Fibroblast of upper back skin (primary cell): ENCODE measurements at regions not wholly inside any gene's neighbourhood (a gene's known extent, or its start where the extent isn't known, plus 50 kb on each side); places are given as distances from the start of the nearest gene placed in this dataset.
A peak's percentile ranks its signal among the peaks of the same experiment; 100 is the strongest.
"Not testable (repeated sequence)": the region's sequence is repeated elsewhere in the genome, so short reads cannot be mapped to it uniquely, and the experiment has no call there.

Experiments
- DNase-seq: peaks from one replicate; pipeline ENCODE4 v3.0.0-alpha.2; 2013

DNA sequence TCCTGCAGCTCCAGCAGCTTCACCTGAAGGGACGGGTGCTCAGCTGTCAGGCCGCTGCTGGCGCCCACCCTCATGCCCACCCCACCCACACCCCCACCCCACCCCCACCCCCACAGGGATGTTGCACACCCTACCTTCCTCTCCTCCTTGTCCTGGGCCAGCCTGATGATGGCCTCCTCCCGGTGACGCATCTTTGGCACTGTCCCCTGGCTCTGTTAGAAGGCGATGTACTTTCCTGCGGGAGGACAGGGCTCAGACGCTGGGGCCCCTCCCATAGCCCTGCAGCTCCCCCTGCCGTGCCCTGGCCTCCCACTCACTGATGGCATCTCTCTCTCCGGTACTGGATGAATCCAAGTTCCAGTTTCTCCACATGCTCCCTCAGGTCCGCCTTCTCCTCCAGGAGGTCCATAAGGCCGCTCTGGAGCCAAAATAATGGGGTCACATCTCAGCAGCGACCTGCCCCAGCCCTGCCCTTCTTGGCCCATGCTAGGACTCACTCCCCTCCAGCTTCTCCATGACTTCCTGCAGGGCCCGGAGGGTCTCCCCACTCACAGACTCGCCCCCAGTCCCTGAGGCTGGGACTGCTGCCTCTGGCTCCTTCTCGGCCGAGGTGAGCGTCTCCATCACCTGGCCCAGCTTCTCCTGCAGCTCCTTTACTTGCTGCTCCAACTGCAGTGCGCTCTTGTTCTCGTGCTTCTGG is 55.2 kb downstream of the GOLGA8B start:
- not testable (repeated sequence) for DNase-seq

DNA sequence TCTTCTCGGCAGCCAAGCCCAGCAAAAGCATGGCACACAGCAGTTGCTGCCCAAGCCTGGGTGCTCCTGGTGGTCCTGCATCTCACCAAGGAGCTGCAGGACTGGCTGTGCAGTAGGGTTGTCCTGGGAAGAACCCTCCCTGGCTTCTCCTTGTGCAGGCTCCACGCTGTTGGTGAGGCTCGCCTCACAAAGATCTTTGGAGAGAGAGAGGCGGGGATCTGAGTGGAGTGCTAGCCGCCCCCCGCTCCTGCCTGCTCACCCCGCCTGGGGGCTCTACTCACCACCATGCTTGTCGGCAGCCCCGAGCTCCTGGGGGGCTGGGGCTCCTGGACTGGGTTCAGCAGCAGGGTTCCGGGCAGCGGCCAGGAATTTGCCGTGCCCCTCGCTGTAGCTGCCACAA is 55.8 kb downstream of the GOLGA8B start:
- not testable (repeated sequence) for DNase-seq

DNA sequence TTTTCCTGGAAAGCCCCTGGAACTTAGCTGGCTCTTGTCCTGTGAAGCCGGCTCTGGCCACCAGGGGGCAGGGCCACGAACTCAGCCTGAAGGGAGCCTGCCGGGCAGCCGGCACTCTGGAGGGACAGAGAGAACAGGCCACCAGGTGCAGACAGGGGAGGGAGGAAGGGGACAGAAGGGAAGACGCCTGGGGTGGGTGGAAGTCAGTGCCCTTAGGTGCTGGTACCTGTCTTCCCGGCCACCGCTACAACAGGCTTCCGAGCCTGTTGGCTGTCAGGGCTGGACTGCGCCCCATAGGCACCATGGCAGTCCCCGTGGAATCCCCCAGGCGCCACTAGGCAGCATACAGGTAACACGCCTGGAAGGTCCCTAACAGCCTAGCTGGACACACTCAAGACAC is 59.6 kb downstream of the GOLGA8B start:
- DNase-seq = not testable (repeated sequence)

DNA sequence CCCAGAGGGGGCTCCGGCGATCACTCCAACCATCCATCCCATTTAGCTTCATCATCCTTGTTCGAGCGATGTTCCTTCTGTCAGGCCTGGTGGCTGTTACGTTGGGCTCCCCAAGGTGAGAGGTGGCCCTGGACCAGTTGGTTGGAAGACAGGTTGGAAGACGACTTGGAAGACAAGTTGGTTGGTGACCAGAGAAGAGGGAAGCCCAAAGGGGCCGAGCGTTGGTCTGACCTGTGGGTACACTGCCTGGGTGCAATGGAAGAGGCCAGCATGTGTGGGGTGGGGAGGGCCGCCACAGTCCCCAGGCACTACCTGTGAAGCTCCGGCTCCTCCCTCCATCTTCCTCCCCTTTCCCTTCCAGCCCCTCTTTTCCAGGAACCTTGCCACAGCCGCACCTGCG is 60.9 kb downstream of the GOLGA8B start:
- not testable (repeated sequence) for DNase-seq

DNA sequence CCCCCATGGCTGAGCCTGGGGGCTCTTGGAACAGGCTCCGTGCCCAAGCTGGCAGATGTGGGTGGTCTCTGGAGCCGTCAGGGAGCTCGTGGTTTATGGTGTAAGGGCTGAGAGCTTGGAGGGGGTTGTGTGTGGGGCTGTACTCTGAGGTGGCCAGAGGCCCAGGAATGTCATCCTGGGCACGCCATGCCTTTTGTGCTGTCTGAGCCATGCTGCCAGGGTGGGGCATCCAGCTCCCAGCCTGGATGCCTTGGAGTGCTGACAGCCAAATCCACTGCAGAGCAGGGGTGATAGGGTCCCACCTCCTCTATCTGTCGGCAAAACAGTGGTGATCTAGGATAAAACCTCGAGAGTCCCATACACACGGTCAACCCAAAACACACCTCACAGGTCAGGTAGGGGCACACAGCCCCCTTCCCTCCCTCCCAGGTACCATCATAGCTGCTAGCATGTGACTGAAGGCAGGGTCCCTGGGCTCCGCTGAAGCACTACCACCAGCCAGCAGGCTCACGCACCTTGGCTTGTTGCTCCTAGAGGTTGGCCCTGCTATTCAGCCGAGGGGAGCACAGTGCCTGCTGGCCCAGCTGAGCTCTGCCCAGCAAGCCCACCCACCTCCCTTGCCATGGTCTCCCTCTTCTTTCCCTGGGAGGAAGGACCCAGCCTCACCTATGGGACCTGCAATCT is 61.5 kb downstream of the GOLGA8B start:
- not testable (repeated sequence) for DNase-seq

DNA sequence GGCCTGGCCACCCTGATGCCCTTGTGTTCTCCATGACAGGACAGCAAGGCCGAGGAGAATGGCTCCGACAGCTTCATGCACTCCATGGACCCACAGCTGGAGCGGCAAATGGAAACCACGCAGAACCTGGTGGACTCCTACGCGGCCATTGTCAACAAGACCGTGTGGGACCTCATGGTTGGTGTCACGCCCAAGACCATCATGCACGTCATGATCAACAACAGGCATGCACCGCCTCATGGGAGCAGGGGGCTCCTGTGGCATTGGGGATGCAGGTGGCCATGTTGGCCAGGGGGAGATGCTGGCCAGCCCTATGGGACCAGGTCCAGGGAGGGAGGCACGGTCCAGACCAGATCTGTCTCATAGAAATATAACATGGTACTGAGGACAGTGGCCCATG is 62.9 kb downstream of the GOLGA8B start:
- no peak for DNase-seq

DNA sequence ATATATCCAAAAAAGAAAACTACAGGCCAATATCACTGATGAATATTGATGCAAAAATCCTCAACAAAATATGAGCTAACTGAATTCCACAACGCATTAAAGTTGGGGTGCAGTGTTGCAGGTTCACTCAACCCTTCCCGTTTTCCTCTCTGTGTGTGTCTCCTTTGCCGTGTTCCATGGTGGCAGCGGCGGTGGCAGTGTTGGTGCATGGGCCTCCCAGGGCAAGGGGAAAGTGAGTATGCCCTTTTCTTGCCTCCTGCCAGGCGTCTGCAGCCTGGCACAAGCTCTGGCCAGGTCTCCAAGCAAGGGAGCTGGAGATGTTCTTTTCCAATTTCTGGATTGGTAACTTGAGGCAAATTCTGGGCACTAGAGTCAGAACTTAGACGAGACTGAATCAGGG is 63.4 kb downstream of the GOLGA8B start:
- DNase-seq = not testable (repeated sequence)

DNA sequence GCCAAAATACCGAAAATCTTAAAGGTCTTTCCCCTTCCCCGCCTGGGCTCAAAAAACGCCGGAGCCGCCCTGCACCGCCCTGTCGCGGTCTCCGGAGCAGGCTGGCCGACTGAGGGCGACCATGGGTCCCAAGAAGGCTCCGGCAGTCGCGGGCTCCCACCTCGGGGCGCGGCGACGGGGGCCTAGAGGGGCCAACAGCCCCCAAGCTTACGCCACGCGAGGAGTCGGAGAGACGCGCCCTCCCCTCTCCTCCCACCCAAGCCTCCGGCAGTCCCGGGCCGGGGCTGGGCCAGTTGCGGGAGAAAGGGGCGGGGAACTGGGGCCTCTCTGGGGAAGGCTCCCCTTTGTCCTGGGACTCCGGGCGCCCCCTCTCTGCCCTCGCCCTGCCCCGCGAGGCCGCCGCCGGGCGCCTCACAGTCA is 69.2 kb downstream of the GOLGA8B start:
- DNase-seq = peak; percentile 13

DNA sequence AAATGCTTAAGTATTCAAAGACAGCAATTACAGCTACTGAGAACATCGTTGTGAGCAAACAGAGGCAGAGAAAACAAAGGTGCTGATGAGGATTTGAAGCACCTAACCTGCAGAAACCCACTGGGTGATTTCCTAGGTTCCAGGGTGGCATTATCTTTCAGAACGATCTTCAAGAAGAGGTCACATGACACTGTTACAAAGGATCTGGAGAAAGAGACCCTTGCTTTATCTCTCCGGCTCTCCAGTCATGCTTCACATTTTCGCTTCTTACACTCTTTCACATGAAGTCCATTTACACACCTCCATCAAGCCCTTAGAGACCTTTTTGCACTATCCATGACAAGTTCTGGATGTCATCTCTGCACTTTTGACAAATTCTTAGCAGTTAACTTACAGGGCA is 70.8 kb downstream of the GOLGA8B start:
- no peak for DNase-seq

DNA sequence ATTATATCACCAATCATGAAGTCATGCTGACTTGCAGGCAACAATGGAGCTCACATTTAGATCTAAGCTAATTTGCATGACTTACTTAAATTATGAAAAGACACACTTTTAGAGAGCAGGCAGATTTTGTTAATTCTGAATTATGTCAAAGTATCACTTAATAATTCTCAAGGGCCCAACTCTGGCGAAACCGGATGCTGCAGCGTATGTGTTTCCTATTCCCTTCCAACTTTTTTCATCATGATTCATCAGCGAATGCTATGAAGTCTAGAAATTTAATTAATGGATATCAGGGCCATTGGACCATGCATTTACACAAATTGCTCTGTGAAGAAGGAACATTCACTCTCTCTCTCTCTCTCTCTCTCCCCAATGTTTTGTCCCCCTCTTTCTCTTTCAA is 63.5 kb upstream of the GOLGA8A start:
- no peak for DNase-seq

DNA sequence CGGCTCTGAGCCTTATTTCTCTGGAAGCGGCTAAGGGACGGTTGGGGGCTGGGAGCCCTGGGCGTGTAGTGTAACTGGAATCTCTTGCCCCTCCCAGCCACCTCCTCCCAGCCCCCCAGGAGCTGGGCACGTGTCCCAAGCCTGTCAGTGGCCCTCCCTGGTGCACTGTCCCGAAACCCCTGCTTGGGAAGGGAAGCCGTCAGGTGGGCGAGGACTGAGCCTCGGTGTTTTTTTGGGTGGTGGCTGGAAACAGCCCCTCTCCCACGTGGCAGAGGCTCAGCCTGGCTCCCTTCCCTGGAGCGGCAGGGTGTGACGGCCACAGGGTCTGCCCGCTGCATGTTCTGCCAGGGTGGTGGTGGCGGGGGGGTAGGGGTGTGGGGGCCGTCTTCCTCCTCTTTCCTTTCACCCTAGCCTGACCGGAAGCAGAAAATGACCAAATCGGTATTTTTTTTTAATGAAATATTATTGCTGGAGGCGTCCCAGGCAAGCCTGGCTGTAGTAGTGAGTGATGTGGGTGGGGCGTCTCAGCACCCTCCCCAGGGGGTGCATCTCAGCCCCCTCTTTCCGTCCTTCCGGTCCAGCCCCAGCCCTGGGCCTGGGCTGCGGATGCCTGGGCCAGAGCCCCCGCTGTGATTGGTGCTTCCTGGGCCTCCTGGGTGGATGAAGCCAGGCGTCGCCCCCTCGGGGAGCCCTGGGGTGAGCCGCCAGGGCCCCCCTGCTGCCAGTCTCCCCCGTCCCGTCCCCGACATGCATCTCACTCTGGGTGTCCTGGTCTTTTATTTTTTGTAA is 58.8 kb upstream of the GOLGA8A start:
- no peak for DNase-seq

DNA sequence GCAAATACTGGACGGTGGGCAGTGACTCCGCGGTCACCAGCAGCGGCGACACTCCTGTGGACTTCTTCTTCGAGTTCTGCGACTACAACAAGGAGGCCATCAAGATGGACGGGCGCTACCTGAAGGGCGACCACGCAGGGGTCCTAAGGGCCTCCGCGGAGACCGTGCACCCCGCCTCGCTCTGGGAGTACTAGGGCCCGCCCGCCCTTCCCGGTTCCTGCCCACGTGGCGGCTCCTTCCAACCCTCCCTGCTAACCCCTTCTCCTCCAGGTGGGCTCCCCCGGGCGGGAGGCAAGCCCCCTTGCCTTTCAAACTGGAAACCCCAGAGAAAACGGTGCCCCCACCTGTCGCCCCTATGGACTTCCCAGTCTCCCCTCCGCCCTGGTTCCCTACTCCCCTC is 58.1 kb upstream of the GOLGA8A start:
- not testable (repeated sequence) for DNase-seq

DNA sequence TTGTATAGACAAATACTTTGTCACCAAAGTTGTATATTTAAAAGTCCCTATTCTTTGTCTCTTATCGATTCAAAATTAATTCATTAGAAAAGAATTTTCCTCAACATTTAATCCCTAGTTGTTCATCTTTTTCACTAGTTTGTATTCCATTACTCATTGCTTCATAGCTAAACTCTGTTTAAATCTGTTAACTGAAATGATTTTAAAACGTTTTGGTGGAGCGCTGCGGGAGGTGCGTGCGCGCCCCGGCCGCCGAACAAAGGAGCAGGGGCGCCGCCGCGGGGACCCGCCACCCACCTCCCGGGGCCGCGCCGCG is 56.4 kb upstream of the GOLGA8A start:
- DNase-seq = no peak

DNA sequence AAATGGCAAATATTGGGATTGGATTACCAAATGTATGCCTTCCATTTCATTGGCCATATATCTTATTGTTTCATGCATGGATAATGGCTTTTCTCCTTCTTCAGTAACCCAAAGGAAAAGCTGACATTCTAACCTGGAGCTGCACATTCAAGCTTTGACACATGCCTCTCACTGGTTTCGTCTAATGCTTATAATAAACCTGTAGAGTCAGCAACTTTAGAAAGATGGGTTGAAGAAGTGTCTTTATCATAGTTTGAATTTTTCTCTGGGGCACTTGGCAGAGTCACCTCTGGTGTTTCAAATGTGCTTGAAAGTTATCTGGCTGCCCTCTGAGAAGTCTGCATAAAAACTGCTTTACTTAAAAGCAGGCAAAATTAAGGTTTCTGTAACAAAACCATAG is 55.4 kb upstream of the GOLGA8A start:
- no peak for DNase-seq

DNA sequence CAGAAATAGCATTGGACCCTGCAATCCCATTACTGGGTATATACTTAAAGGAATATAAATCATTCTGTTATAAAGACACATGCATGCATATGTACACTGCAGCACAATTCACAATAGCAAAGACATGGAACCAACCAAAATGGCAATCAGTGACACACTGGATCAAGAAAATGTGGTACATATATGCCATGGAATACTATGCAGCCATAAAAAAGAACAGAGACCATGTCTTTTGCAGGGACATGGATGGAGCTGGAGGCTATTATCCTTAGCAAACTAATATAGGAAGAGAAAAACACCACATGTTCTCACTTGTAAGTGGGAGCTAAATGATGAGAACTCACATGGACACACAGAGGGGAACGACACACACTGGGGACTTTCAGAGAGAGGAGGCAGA is 53.9 kb upstream of the GOLGA8A start:
- not testable (repeated sequence) for DNase-seq

DNA sequence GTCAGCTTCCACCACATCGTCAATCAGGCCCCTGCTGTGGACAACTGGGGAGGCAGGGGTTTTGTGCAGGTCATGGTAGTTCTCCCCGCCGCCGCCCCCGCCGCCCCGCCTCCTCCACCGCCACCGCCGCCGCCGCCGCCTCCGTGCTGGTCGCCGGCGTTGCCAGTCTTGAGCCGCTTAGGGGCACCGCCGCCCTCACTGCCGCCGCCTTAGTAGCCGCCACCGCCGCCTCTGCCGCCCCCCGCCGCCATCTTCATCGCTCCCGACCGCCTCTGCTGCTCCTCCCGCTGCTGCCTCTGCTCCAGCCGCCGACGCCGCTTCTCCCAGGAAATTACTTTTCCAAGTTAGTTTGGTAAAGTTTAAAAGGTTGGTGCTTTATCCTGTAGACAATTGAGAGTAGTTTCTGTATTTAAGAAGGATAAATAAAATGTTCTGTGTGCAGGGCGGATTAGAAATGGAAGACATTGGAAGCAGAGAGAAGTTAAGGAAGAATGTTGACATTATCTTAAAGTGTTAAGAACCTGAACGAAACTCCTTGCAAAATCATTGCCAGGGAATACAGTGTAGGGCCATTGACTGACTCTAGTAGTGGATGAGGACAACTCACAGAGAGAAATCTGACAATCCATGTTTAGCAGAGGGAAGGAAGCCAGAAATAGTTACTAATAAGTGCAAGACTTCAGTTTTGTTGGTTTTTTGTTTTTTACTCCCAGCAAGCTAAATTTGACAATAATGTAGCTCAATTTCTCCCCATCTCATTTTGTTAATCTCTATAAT is 53.0 kb upstream of the GOLGA8A start:
- no peak for DNase-seq

DNA sequence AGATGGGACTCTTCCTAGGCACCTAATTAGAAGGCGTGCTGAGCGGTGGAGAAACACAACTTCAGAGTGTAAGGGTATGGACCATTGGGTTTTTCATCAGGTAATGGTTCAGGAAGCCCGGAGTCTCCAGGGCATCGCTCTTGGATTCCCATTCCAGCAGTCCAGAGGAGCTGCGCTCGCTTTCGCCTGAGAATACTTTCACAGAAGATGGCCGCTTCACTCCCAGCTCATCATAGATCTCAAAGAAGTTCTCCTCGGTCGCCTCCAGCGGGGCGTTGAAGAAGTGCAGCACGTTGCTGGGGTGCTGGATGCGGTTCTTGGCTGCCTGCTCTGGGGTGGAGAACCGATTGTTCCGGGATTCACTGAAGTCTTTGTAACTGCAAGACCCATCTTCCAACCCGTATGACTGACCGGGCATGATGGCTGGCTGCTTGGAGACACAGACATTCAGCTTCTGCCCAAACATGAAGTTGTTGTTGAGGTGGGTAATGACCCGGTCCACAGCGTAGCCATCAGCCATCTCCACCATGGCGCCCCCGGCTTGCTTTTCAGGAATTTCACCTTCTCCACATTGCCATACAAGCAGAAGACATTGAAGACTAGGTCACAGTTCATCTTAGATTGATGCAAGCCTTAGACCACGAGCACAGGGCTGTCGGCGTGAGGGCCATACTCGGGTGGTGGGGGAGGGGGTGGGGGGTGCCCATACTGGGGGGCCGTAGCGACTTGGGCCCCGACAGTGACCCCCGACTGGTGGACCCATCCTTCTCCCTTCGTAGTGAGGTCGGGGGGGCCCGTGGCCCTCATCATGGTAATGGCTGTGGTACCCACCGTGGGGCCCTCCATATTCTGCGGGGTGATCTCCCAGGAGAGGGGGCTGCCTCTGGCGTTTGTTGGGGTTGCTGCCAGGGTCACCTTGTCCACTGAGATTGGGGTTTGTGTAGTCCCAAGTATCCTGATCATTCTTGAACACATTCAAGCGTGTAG is 51.7 kb upstream of the GOLGA8A start:
- not testable (repeated sequence) for DNase-seq
